Stimulated activated naive CD8-positive, alpha-beta T cell treated with anti-CD3 and anti-CD28 coated beads, Interleukin-15, Interleukin-2, amounts not matched to agents 100 U/mL and 50 U/mL, for 24 hours (primary cell): ENCODE measurements at regions not wholly inside any gene's neighbourhood (a gene's known extent, or its start where the extent isn't known, plus 50 kb on each side); places are given as distances from the start of the nearest gene placed in this dataset.

Experiments
- ATAC-seq: fragments of 150-1000 bp; cut with Tn5 transposase; one replicate; pipeline ENCODE4 v1.10.0; 2021
- DNase-seq: peaks from one replicate; pipeline ENCODE4 v3.0.0; 2021

DNA sequence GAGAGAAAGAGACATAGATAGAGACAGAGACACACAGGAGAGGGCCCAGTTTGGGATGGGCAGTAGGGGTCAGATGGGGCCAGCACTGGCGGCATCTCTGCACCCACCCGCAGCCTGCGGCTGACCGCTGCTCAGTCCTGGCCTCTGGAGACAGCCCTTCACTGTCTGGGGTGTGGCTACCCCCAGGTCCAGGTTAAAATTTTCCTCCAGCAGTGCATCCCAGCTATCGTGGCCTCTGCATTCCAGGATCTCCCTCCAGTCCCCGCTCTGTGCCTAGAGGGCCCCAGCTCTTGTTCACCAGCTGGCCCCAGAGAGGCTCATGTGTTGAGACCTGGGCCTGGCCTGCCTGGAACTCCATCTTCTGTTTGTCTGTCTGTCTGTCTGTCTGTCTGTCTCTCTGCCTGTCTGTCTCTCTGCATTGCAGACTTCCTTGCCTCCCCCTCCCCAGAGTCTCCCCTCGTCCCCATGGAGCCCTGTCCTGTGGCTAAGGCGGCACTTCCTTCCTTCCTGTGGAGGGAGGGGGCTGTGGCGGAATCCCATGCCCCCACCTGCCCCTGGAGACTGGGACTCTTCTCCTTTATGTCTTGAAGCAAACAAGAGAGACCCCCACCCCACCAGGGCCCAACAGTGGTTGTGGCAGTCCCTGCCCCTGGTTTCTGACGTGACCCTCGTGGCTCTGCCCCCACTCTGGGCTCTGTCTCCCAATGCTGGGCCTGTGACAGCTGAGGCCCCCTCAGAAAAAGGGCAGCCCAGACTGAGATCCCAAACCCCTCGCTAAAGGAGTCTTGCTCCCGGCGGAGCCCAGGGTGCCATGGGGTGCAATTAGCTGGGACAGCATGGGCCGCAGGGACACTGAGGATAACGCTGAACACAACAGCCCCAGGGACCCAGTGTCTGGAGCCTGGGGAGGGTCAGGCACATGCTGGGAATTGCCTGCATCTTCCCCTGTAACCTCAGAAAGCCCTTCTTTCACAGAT, 241.8 kb downstream of the NPHP4 start:
- DNase-seq, result no peak
- no peak for ATAC-seq

DNA sequence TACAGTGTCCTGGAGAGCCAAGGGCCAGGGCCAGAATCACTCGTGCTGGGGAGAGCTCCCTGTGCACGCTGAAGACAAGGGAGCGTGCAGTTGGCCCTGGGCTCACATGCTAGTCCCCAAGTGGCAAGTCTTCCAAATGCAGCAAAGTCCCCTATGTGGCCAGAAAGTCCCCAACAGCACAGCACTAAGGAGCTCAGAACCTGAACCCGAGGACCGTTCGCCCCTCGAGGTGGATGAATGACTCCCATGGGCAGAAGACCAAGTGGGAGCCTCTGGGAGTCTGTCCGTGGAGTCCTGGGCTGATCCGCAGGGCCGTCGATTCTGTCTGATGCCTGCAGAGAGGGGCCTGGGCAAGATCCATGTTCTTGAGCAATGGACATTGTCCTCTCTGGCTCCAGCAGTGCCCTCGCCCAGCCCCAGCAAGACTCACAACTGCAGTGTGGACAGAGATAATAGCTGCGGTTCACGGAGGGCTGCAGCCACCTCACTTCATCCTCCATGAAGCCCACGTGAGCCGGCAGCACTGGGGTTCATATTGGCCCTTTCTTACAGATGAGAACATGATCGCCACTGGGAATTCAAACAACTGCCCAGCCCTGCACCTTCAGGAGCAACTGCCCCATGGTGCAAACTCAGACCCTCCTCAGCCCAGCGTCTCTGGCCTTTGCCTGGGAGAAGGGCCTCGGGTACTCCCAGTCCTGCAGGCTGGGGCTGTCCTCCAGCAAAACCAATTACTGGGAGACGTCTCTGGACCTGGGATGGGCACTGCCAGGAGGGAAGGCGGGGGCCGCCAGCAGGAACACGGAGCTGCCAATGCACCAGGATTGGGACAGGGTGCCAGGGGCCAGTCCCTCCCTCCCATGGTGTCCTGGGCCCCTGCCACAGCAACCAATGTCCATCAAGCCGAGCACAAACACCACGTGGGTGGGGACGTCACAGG, 243.7 kb downstream of the NPHP4 start:
- DNase-seq (no peak), ATAC-seq (no peak)

DNA sequence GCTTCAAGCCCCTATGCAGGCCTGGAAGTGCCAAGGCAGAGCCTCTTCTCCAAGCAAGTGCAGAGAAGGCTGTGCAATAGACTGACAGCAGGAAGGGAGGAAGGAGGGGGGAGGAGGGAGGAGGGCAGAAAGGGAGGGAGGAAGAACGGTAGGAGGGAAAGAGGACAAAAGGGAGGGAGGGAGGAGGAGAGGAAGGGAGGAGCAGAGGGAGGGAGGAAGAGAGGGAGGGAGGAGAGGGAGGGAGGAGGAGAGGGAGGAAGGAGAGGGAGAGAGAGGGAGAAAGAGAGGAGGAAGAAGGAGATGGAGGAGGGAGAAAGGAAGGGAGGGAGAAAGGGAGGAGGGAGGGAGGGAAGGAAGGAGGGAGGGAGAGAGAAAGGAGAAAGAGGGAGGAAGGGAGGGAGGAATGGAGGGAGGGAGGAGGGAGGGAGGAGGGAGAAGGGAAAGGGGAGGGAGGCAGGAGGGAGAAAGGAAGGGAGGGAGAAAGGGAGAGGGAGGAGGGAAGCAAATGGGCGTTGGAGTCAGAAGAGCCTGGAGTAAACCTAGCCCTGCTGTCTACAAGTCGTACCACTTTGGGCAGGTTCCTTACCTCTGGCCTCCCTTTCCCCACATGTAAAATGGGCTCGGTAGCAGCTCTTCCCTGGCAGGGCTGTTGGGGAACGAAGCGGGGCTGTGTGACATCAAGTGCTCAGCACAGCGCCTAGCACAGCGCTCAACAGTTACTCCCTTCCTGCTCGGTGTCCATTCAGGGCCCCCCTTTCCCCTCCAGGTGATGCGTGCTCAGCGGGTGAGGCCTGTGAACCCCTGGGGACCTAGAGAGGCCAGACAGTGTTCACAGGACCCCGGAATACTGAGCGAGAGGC, 244.6 kb downstream of the NPHP4 start:
- DNase-seq, result no peak
- no peak for ATAC-seq

DNA sequence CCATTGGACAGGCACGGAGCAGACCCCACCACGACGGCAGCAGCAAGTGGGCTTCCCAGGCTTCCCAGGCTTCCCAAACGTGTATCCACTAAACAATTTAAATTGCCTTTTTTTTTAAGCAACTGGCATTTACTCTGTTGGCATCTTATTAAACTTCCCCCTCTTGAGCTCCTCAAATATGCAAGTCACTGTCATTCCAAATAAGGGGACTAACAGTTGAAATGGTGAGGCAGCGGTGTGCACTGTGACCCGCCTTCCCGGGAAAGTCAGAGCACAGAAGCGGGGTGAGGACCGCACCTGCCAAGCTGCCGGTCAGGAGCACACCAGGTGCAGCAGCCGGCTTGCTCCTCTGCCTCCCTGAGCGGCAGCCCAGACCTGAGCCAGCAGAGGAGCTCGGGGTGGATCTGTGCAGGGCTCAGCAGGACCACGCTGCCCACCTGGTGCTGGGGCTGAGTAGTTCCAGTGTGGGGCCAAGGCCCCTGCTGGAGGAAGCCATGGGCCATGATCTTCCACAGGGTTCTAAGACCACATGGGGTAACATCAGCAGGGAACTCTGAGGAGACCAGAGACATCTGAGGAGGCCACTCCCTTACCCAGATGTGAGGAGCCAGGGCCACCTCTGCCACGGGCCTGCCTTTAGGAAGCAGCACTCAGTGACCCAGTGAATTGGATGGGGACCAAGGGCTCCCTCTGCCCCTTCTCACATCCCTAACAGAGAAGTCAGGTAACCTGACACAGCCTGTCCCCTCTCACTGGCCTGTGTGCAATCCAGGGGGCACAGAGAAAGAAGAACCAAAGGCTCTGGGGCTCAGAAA, 245.4 kb downstream of the NPHP4 start:
- no peak for DNase-seq
- no peak for ATAC-seq

DNA sequence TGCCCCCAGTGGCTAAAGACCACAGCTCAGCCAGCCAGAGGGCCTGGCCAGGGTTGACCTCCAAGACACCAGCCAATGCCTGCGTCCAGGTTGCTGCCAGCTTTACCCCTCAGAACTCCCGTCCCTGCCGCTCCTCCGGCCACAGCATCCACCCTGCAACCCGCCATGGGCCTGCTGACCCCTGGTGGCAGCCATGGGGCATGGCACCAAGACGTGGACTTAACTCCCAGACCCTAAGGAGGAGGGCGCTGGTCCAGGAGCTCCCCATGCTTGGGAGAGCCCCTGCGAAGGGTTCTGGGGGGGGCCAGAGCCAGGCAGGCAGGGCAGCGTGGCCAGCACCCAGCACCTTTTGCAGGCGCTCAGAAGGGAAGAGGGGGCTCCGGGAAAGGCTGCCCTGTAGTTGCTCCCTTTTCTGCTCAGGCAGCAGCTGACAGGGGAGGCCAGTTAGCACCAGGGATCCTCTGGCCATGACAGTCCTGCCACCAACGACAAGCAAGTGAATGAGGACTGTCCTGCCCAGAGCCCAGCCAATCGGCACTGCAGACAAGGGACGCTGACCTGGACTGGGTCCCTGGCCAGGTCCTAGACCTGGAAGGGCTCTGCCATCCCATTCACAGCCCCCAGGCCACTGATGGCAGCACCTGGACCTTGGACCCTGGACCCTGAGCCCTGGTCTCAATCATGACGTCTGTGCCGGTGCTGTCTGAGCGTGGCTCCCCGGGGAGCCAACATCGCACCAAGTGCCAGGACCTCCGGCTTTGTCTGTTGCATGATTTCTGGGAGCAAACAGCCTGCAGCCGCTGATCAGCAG, 246.2 kb downstream of the NPHP4 start:
- peak; percentile 56 for ATAC-seq
- peak; percentile 66 for DNase-seq

DNA sequence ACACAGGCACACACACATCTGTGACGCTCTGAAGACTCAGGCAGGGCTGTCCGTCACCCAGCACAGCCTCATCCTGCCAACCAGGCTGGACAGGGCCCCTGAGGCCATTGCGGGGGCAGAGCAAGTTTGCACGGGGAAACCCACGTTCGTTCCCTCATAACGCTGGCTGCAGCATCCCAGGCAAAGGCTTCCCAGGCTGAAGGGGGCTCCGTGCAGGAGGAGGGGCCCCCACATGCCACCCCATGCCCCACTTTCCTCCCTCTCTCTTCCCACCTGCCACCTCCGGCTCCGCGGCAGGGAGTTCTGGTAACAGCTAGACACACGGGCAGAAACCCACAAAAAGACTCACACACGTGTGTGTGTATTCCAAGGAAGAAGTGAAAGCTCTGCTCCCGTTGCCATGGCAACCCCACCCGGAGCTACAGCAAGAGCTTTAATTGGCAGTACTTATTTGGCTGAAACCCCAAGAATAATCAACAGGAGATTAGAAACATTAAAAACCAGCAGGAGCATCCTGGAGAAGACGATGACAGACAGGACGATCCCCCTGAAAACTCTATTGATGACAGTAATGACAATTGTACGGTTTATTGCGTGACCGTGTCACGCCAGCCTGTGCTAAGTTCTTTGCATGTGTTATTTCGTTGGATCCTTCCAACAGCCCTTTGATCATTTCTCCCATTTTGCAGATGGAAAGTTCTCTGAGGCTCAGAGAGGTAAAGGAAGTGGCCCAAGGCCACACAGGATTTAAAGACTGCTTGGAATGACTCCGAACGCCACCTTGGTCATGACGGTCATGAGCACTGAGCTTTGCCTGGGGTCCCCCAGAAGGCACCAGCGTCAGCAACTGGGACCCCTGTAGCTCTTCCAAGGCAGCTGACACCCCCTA, 247.1 kb downstream of the NPHP4 start:
- ATAC-seq (no peak), DNase-seq (no peak)

DNA sequence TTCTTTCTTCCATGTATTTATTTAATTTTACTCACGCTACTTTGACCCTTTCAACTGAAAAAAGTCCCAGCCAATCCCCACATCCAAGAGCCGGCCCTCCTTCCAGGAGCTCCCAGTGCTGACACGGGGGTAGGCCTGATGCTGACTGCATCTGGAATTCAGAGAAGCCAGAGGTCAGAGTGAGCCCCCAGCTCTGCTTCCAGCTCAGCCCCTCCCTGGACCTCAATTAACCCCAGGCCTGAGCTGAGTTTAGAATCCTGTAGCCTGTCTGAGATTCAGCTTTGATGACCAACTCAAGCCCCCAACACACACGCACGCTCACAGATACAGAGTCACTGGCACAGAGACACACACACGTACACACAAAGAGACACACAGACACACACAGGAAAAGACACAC, 247.9 kb downstream of the NPHP4 start:
- no peak for DNase-seq
- ATAC-seq, result no peak

DNA sequence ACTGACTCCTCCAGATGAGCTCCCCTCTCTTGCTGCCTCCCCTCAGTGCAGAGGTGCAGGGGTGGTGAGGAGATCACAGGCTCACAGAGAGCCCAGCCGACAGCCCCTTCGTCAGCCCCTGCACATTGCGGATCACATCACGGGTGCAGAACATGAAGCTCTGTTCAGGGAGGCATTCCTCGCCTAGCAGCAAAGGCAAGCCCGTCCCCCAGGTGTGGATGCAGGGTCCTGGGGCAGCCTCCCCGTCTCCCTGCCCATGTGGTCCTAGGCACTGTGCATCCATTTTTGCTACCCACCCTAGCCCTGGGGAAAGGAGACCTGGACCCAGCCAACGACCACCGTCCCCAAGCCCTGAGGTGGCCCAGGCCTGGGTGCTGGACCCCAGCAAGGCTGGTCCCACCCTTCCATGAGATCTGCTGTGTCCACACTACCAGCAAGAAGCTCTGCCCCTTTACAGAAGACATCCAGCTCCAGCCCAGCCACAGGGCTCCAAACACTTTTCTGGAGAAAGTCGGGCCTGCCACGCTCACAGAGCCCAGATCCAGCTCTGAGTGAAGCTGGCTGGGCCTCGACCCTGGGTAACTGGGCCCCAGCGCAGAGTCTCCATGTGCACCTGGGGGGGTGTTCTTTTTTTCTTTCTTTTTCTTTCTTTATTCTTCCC, 248.7 kb downstream of the NPHP4 start:
- ATAC-seq (no peak), DNase-seq (no peak)

DNA sequence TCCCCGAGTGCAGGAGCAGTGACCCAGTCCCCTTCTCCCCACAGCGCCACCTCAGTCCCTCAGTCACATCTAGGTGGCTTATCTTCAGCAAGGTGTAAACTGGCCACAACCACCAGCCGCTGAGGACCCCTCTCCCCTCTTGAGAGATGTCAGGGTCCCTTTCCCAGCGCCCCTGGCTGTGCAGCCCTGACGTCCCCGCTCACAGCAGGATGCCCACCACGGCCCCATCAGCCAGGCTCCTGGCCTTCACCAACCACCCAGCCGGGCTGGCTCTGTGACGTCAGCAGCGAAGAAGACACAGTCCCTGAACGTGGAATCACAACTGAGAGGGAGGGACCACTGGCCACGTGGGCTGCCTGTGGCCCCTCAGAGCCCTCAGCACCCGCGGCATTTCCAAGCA, 249.4 kb downstream of the NPHP4 start:
- DNase-seq (no peak), ATAC-seq (no peak)

DNA sequence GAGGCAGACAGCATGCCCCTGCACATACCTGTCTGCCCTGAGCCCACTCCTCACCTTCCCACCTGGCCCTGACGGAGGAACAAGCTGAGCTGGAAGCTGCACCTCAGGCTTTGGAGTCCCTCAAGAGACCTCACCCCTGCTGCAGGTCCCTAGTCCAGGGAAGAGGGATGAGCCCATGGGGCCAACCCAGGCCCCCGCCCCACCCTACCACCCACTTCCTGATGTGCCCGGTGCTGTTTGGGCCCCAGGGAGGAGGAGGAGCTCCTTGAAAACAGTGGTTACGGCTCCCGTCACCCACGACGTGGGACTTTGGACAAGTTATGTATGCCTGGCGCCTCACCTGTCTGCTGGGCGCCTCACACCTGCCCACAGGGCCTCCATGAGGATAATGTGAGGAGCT, 250.2 kb downstream of the NPHP4 start:
- ATAC-seq, result no peak

DNA sequence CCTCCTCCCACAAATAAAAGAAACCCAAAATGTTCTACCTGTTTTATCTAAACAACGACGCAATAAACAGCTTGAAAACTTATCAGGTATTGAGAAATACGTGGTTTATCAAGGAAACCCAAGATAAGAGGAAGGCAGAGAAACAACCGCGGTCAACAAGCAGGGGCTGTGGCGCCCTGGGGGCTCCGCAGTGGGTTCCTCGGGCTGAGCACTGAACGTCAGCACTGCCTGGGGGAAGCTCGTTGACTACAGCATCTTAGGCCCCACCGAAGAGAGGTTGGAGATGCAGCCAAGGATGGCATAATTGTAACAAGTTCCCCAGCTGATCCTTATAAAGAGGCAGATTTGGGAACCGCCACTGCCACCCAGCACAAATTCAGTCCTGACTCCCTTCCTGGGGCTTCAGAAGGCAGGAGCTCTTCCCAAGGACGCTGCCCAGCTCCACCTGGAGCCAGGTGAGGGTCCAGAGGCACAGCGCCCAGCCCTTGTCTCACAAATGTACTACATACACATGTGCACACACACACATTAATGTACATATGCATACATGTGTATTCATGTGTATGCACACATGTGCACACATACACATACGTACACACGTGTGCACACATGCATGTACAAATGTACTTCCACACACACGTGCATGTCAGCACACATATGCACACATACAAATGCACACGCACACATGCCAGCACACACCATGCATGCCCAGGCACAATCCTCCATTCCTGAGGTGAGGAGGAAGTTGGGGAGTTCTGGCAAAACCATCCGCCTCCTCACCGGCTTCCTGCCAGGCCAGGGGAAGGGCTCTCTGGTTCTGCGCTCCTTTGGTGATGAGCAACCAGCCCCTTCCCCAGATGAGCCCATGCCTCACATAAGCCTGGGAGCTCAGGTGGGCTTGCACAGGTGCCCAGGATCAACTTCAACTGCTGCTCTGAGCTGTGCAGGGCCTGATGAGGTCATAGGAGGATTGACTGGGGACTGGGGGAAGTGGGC, 251.1 kb downstream of the NPHP4 start:
- no peak for ATAC-seq
- no peak for DNase-seq

More for the DNA sequence above, 250.2 kb downstream of the NPHP4 start:
- no peak for DNase-seq

DNA sequence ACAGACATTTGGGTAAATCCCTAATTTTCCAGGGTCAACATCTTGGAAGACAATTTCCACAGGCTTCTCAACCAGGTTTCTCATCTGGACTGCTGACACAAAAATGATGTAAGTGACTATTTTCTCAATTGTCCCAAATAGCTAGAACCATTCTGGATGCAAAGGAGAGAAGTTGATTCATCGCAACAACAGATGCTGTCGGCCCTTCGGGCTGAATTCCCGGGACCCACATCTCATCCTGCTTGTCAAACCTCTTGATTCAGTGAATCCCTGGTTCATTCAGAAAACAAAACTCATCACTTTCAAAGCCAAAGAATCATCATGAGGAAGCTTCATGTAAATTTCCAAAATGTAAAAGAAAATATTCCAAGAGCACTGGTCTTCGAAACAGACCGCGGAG, 251.8 kb downstream of the NPHP4 start:
- DNase-seq (no peak), ATAC-seq (no peak)

DNA sequence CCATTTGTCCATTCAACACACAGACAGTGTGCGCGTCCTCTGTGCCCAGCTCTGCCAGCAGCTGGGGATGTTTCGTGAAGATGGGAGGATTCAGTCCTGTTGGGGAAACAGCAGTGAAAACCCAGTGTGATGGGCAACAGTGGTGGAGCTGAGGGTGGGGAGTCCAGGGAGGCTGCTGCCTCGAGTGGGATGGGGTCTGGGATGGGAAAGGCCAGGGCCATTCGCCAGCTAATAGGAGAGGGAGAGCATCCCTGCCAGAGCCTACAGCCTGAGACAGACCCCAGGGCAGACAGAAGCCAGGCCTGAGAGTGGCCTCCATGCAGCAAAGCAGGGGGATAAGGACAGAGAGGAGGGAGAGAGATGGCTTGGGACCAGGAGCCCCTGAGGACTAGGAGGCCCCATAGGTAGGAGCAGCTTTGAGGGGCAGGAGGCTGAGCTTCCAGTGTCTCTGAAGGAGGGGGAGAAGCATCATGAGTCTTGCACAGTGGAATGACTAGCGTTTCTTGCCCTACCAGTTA, 252.6 kb downstream of the NPHP4 start:
- ATAC-seq, result no peak
- no peak for DNase-seq

DNA sequence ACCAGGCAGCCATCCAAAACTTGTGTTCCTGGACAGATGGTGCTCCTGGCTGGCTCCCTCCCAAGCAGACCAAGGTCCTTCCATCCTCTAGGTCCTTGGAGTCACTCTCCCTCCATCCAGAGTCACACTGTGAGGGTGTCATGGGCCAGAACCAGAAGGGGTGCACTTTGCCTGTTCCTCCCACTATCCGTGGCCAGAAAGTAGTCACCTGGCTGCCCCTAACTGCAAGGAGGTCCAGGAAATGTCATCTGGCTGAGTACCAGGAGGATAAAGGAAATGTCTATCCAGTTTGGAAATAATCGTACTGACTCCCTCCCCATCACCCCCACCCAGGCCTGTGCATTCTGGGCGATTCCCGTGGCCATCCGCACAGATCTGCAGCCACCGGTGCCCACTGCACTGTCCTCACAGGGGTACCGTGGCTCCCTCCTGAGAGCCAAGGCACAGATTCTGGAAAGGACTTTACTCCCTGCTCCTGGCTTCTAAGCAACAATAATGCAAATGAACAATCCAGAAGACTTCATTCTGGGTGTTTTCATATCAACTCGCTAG, 253.2 kb downstream of the NPHP4 start:
- DNase-seq (no peak), ATAC-seq (no peak)

DNA sequence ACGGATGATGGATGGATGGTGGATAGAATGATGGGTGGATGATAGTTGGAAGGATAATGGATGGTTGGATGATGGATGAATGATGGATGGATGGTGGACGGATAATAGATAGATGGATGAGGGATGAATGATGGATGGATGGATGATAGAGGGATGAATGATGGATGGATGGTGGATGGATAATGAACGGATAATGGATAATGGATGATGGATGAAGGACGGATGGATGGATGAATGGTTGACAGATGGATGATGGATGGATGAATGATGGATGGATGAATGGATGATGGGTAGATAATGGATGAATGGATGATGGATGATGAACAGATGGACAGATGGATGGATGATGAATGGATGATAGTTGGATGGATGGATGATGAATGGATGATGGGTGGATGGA, 255.1 kb downstream of the NPHP4 start:
- ATAC-seq (no peak), DNase-seq (no peak)

DNA sequence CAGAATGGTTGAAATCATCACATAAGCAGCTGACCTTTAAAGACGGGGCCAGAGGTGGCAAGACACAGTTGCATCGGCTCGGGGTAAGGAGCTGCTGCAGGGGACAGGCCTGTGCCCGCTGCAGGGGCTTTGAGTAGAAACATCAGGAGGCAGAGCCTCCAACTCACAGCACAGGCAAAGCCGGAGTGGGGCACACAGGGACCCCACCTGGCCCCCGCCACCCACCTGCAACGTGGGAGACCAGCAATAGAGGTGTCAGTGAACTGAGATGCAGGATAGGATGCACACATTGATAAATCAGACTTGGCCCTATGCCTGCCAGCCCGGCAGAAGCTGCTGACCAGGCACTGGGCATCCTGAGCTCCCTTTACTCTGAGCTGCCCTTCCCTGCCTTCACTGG, 257.2 kb downstream of the NPHP4 start:
- no peak for ATAC-seq
- DNase-seq, result no peak

DNA sequence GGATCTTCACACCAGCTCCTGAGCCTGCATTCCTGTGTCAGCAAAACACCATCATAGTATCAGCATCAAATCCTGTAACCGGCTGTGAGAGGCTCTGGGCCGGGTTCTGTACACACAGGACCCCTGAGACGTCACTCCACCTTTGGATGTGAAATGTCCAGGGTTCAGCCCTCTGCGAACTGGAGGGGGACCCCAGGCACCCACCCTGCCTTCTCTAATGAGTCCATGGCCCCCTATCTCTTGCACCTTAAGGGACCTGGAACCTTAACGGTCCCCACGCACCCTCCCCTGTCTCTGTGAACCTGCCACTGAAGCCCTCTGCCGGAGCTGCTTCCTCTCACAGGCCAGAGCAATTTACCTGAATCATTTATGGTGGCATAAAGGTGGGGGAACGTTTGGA, 257.8 kb downstream of the NPHP4 start:
- no peak for ATAC-seq
- no peak for DNase-seq
